Gastroesophageal sphincter (tissue), 3 donors: ENCODE measurements at regions not wholly inside any gene's neighbourhood (a gene's known extent, or its start where the extent isn't known, plus 50 kb on each side); places are given as distances from the start of the nearest gene placed in this dataset.

Experiments
- CTCF ChIP-seq, 4 experiments: fragments of 200-600 bp in 2 of 4; fragments of 450-650 bp in 2 of 4; sonication (generic) in 1 of 4; IDR thresholded peaks; one replicate each; pipeline ENCODE4 v1.5.1; 2017 to 2019; ENCODE audit warnings: antibody characterized with exemption in 4 of 4, mild to moderate bottlenecking in 2 of 4, moderate library complexity in 2 of 4
- POLR2A ChIP-seq, 2 donors: fragments of 450-650 bp; IDR thresholded peaks; one replicate each; pipeline ENCODE4 v1.6.1; 2017; ENCODE audit warnings: antibody characterized with exemption in 2 of 2, mild to moderate bottlenecking in 2 of 2, moderate library complexity in 1 of 2
- POLR2AphosphoS5 ChIP-seq: sonication (generic); formaldehyde crosslinking; IDR thresholded peaks from one replicate; pipeline ENCODE4 v1.6.1; 2017; ENCODE audit warnings: antibody characterized with exemption

DNA sequence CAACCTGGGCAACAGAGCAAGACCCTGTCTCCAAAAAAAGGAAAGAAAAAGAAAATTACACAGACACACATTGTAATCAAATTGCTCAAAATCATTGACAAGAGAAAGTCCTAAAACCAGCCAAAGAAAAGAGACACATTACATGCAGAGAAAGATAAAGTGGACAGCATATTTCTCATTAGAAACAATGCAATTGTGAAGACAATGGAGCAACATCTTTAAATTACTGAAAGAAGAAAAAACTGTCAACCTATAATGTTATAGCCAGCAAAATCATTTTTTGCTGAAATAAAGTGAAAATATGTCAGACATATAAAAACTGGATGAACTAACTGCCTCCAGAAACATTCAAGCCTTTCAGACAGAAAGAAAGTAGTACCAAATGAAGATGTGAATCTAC is 120.6 kb downstream of the TMEM167A start:
- no peak for TF ChIP-seq CTCF (IDR thresholded peaks at IDR 0.05)
- no peak for TF ChIP-seq POLR2A (IDR thresholded peaks at IDR 0.05)
- no peak for TF ChIP-seq POLR2AphosphoS5
